ENCODE measurements at regions not wholly inside any gene's neighbourhood (a gene's known extent, or its start where the extent isn't known, plus 50 kb on each side); places are given as distances from the start of the nearest gene placed in this dataset.
"Not testable (repeated sequence)": the region's sequence is repeated elsewhere in the genome, so short reads cannot be mapped to it uniquely, and the experiment has no call there.

DNA sequence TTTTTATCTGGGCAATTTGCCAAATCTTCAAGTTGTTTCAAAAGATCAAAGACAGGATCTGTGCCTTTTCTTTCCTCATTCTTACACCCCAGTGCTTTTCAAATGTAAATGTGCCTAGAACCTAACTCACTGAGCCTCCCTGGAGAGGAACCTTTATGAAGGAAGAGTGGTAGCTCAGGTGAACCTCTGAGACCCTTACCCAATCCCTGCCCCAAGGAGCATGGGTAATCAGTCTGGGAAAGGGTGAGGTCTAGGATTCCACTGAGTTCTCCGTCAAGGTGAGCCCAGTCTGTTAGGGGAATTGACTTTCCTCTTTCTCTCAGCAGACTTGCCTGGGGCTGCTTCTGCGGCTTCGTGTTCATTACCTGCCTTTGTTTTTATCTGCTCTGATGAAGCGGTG lies 88.1 kb upstream of the MAP4K4 start:
- no peak for DNase-seq

DNA sequence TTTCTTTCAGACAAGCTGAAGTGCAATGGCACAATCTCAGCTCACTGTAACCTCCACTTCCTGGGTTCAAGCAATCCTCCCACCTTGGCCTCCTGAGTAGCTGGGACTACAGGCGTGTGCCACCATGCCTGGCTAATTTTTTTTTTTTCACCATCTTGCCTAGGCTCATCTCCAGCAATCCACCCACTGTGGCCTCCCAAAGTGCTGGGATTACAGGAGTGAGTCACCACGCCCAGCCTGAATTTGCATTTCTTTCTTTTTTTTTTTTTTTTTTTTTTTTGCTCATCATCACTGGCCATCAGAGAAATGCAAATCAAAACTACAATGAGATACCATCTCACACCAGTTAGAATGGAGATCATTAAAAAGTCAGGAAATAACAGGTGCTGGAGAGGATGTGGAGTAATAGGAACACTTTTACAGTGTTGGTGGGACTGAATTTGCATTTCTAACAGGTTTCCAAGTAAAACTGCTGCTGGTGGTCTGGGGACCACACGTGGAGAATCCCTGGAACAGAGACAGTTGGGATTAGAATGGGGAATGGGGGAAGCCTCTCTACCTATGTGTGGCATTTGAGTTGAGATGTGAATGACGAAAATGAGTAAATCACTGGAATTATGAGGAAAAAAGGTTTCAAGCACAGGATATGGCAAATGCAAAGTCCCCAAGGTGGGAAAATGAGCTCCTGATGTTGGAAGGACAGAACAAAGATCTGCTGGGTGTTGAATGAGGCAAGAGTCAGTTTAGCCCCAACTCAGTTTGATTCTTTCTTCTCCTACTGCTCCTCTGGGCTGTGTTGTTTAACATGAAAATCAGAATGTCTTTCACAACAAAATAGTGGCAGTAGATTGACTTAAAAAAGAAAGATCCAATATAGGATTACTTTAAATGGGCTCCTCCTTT lies 88.8 kb upstream of the MAP4K4 start:
- no peak for DNase-seq

DNA sequence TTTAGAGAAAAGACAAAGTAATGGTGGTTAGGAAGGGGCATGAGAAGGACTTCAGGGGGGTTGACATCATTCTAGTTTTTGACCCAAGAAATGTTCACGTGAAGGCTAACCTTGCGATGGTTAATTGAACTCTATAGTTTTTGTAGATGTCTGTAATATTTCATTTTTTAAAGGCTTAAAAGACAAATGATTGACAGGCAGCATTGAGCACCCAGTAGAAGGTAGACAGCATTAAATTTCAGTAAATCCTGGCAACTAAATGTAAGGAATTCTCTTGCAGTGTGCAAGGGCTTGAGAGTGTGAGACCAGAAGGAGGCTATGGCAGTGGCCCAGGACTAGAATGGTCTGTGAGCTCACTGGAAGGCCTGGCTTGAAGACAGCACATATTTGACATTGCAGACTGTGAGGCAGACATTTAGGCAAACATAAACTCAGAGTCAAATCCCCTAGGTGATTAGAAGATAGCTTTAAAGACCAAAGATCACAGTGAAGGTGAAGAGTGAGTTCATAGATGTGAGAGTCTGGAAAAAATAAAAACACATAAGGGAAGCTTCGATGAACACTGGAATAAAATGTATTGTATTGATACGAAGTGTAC lies 100.1 kb upstream of the MAP4K4 start:
- no peak for DNase-seq

DNA sequence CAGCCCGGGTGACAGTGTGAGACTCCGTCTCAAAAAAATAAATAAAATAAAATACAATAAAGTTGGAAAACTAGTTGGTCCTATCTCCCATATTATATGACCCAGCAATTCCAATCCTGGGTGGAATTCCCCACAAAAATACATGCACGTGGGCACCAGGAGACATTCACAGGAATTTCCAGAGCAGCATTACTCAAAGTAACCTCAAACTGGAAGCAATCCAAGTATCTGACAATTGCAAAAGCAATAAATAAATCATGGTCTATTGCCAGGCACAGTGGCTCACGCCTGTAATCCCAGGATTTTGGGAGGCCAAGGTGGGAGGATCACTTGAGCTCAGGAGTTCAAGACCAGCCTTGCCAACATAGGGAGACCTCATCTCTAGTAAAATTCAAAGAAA lies 101.2 kb upstream of the MAP4K4 start:
- DNase-seq, result no peak

DNA sequence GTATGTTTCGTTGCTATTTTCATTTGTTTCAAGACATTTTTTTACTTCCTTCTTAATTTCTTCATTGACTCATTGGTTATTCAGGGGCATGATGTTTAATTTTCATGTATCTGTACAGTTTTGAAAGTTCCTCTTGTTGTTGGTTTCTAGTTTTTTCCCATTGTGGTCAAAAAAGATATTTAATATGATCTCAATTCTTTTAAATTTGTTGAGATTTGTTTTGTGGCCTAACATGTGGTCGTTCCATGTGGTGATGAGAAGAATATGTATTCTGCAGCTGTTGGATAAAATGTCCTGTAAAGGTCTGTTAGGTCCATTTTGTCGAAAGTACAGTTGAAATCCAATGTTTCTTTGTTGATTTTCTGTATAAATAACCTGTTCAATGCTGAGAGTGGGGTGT lies 110.3 kb upstream of the MAP4K4 start:
- no peak for DNase-seq

DNA sequence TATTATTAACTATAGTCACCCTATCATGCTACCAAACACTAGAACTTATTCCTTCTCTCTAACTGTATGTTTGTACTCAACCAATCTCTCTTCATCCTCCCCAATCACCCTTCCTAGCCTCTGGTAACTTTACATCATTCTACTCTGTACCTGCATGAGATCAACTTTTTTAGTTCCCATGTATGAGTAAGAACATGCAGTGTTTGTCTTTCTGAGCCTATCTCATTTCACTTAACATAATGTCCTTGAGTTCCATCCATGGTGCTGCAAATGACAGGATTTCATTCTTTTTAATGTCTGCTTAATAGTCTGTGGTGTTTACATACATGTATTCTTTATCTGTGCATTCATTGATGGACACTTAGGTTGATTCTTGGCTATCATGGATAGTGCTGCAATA lies 108.9 kb upstream of the RFX8 start:
- DNase-seq, result no peak

DNA sequence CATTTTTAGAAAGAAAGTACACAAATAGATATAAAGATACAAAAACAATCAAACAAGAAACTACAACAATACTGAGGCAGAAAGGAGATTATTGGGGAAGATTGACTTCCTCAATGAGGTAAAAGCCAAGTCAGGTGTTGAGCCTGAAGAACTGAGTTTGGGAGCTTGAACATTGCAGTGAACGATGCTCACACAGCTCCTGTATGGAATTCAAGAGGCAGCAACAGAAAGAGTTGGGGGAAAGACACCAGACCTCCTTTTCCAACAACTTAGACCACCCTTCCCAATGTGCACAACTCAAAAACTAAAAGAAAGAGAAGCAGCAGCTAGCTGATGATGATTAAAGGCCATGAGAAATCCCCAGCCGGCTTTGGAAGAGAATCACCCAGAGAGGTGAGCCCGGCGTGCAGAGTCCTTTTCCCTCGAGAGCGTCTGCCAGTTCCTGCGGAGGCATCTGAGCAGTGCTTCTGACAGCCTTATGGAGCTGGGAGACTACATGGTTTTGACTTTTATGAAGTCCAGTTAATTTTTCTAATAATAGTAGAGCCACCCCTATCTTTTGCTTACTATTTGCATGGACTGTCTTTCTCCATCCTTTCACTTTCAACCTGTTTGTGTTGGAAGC lies 106.9 kb upstream of the RFX8 start:
- no peak for DNase-seq

DNA sequence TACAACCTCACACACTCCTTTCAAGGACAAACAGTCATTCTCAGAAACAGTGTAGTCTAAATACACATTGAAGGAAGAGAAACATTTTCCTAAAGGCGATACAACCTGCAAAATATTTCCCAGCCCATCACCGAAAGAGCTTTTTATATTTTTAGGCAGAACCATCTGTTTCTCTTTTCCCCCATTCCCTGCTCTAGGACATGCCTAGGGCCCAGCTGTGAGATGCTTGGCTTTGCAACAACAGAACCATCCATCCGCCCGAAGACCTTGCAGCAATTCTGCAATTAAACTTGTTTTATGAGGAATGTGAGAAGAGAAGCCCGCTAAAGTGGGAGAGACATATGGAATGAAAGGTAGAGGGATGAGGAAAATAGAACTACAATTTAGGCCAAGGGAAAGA lies 105.6 kb upstream of the RFX8 start:
- no peak for DNase-seq

DNA sequence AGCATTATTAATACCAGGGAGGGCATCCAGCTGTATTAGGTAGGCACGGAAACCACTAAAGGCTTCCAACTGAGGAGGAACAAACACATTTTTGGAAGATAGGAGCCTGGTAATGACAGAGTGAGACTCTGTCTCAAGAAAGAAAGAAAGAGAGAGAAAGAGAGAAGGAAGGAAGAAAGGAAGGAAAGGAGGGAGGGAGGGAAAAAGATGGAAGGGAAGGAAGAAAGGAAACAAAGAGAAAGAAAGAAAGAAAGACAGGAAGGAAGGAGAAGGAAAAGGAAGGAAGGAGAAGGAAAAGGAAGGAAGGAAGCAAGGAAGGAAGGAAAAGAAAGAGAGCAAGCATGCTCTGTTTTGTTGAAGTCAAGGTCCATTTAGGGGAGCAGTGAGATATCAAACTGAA lies 103.8 kb upstream of the RFX8 start:
- DNase-seq, result no peak

DNA sequence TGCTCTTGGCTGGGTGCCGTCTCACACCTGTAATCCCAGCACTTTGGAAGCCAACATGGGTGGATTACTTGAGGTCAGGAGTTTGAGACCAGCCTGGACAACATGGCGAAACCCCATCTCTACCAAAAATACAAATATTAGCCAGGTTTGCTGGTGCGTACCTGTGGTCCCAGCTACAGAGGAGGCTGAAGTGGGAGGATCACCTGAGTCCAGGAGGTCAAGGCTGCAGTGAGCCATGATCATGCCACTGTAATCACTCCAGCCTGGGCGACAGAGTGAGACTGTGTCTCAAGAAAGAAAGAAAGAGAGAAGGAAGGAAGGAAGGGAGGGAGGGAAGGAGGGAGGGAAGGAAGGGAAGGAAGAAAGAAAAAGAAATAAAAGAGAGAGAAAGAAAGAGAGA lies 103.2 kb upstream of the RFX8 start:
- not testable (repeated sequence) for DNase-seq

DNA sequence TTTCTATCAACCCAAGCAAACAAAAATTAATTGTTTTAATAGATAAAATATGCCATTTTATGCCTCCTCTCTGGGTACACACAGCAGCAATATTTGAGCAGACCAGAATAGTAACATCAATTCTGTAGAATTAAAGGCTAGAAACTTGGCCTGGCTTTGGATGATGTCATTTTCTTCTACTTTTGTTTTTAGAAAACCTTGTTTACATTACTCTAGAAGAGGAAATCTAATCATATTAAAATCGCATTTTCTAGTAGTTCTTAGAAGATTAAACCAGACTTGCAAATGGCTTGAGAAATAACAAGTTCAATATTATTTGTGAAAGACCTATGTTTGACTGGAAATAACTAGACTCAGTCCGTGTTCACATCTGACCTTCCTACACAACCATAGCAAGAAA lies 102.3 kb upstream of the RFX8 start:
- DNase-seq, result no peak

DNA sequence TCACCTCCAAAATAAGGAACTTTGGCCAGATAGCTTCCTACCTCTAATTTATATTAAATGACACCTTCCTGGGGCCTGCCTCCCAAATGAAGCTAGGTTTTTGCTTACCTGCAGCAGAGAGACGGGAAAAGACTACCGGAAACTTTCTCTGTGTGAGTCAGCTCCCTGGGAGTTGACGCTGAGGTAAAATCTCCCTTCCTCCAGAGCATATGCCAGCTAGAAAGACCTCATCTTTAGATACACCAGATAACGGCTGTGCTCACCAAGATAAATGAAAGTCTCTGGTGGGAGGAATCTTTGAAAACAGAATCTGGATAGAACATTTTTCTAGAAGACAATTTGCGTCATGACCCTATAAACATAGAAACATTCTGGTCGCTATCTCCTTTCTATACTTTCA lies 99.7 kb upstream of the RFX8 start:
- no peak for DNase-seq

DNA sequence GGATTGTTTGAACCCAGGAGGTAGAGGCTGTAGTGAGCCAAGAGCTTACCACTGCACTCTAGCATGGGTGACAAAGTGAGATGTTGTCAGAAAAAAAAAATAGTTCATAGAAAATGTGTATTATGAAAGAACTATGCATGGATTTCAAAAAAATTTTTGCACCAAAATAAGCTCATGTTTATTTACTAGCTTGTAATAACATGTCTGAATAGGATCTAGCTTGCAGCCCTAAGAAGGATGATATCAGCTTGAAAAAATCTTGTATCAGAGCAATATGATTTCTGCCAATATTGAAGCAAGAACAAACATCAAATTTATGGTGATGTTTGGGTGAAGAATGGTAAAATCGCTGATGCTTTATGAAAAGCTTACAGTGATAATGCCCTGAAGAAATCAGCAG lies 97.0 kb upstream of the RFX8 start:
- DNase-seq, result no peak

DNA sequence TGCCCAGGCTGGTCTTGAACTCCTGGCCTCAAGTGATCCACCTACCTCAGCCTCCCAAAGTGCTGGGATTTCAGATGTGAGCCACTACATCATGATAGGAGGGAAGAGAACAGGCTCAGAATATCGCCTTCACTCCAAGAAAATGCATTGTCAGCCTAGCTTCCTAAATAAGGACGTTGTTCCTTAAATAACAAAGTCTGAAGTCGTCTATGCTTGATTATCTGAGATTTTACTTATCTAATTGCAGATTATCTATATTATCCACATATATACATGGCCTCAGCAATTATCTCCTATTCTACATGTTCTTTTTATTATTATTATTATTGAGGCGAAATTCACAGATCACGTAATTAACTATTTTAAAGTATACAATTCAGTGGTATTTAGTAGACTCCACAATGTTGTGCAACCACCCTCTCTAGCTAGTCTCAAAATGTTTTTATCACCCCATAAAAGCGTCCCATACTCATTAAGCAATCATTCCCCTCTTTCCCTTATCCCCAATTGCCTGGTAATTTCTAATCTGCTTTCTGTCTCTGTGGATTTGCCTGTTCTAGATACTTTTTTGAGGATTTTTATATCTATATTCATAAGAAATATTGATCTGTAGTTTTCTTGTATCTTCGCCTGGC lies 95.1 kb upstream of the RFX8 start:
- DNase-seq, result no peak

DNA sequence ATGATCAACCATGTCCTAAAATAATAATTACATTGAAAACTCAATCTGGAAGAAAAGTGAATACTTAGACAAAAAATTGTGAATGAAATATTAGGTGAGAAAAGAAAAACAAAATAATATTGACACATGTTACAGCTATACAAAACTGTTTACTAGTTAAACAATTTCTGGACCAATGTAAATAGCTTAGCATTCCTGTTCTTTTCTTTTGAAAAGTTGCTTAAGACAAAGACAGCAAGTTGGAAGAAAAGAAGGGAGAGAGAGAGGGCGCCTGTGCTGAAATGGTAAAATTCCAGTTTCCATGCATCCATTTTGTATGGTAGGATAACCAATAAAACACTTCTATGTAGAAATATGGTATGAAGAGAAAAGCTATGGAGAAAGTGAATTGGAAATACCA lies 94.1 kb upstream of the RFX8 start:
- no peak for DNase-seq

DNA sequence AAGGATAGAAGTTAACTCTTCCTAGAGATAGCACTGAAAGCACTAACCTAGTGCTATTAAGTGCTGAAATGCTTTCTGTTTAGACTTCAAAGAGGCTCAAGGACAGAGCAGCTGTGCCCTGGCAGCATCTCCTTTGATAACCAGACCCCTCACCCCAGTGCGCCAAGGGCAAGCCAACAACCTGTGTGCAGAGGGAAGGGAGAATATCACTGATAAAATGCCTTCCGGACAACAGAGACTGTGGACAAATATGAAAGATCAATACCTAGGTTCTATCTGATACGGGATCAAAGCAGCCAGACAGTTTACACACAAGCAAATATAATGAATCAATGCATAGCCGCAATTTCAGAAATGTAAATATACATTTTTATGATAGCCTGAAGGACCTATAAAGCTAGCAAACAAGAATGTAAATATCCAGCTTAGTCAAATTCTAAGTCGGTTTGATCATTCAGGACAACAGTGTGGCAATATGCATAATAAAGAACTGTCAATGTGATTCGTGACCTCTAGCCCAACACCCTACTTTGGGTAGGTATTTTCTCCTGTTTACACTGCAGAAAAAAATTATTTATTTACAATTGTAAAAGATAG lies 91.8 kb upstream of the RFX8 start:
- DNase-seq, result no peak

DNA sequence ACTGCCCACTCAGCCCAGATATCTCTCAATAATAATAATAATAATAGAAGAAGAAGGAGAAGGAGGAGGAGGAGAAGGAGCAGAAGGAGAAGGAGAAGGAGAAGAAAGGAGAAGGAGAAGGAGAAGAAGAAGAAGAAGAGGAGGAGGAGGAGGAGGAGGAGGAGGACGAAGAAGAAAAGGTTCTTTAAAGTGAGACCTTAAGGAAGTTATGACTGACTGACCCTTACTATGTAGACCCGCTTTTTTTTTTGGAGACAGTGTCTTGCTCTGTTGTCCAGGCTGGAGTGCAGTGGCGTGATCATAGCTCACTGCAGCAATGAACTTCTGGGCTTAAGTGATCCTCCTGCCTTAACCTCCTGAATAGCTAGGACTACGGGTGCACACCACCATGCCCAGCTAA lies 88.9 kb upstream of the RFX8 start:
- no peak for DNase-seq

DNA sequence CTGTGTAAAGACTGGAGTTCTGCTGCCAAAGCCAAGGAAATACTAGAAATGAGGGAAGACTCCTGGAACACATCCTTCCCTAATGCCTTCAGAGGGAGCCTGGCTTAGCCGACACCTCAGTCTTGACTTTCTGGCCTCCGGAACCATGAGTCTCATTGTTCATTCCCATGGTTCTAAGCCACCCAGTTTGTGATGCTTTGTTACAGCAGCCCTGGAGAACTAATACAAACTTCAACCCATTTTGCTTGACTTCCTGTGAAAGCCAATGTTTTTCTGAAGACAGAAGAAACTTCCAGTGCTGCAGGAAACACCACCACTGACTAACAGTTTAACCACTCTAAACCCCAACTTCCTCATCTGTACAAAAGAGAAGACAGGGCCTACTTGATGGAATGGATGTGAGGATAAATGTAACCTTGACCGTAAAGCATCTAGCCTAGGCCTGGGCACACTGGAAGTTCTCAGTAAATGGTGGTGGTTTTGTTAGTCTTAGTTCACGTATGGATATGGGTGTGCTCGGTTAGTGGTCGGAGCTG lies 85.9 kb upstream of the RFX8 start:
- no peak for DNase-seq

DNA sequence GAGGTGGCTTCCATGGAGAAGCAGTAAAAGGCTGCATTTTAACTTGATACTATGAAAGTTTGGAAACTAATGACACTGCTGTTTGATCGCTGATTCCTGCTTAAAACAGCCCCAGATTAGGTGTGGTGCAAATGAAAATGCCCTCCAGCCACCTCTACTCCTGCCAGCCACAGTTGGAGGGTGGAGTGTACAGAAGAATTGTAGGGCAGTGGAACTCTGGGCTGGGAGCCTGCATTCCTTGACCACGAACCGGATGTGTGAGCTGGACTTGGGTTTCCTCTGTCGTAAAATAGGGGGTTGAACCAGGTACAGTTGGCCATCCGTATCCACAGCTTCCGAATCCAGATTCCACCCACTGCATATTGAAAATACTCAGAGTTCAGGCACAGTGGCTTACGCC lies 84.6 kb upstream of the RFX8 start:
- no peak for DNase-seq

DNA sequence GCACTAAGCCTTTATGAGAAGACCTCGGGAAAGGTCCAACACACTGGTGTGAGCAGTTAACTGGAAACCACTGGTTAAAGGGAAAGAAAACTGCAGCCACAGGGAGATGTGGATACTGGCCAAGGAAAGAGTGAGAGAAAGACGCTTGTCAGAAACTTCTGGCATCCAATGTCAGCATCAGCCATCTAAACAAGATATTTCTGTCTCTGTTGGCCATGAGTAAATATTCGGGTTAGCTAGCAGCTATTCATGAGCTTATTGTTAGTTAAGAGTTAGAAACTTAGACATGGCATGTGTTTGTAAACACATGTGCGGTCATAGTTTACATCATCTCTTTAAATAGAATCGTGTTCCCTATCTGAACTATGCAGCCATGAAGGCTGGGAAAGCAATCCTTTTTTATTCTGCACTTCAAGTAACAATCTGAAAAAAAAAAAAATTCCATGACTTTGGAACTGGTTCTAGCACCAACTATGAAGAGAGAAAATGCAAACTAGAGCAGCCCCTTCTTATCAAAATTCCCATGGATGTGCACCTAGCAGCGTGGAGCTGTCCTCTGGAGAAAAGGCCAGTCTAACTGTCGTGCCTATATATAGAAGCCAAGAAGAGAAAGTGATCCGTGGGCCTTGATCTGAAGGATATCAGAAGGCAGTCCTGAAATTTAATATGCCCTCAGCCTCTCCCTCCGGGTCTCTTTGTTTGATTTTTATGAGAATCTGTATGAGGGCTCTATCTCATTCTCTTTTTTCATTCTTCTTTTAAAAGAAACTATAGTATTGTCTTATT lies 84.0 kb upstream of the RFX8 start:
- DNase-seq, result no peak

DNA sequence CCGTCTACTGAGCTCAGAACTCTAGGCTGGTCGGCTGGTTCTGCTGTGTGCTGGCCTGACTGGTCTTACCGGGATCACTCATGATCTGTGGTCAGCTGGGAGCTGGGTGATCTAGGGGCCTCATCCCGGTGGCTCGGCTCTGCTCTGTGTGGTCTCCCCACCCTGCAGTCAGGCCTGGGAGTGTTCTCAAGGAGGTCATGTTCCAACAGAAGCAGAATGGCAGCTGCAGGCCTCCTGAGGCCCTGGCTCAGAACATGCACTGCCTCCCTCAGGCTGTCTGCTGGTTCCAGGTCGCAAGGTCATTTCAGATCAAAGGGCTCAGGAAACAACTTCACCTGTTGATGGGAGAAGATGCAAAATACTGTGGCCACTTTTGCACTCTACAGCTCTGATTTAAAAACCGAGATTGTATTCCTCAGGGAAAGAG lies 81.1 kb upstream of the RFX8 start:
- no peak for DNase-seq

DNA sequence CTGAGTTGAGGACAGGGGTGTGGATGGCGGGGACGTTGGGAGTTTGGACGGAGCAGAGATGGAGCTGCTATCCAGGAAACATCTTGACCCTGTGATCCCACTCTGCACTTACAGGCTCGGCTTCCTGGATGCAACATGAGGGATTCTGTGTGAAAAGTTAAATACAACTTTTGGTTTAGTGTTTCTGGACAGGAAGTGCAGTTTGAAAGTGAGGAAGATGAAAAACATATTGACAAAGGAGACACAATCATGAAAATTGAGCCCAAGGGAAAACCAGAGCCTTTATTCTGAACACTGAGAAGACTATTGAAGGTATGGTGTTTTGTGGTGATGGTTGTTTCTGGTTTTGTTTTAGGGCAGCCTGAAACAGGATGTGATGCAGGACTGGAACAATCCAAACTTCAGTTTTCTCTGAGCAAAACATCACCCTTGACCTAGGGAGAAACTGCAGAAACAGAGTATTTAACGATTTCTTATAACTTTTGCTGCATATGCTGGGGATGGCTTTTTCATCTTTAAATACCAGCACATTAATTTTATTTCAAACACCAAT lies 76.5 kb upstream of the RFX8 start:
- DNase-seq, result no peak
